ENCODE measurements at regions not wholly inside any gene's neighbourhood (a gene's known extent, or its start where the extent isn't known, plus 50 kb on each side); places are given as distances from the start of the nearest gene placed in this dataset.

GRCh38 chr1:87888446-87888845 lies 559.8 kb downstream of the LMO4 start:
- DNase-seq: no peak

- DNase-seq: no peak
These were observed 565.4 kb downstream of the LMO4 start for GRCh38 chr1:87894062-87894461.

GRCh38 chr1:87897481-87897880 lies 568.8 kb downstream of the LMO4 start:
- DNase-seq: no peak

- no peak for DNase-seq
These were observed 569.8 kb downstream of the LMO4 start for GRCh38 chr1:87898431-87898830.

- DNase-seq: no peak
These were observed 570.3 kb downstream of the LMO4 start for GRCh38 chr1:87899017-87899416.

- no peak for DNase-seq
These were observed 571.1 kb downstream of the LMO4 start for GRCh38 chr1:87899746-87900145.

- no peak for DNase-seq
These were observed 574.1 kb downstream of the LMO4 start for GRCh38 chr1:87902830-87903229.

GRCh38 chr1:87903242-87903641 lies 574.6 kb downstream of the LMO4 start:
- no peak for DNase-seq

- DNase-seq: no peak
These were observed 576.0 kb downstream of the LMO4 start for GRCh38 chr1:87904651-87905050.

- DNase-seq: no peak
These were observed 577.0 kb downstream of the LMO4 start for GRCh38 chr1:87905651-87906050.

GRCh38 chr1:87906078-87906477 lies 577.4 kb downstream of the LMO4 start:
- no peak for DNase-seq

- DNase-seq: no peak
These were observed 584.7 kb downstream of the LMO4 start for GRCh38 chr1:87913361-87913760.

- DNase-seq: no peak
These were observed 585.7 kb downstream of the LMO4 start for GRCh38 chr1:87914396-87914795.

GRCh38 chr1:87915771-87916170 lies 587.1 kb downstream of the LMO4 start:
- DNase-seq: no peak

- no peak for DNase-seq
These were observed 588.3 kb downstream of the LMO4 start for GRCh38 chr1:87916965-87917364.

GRCh38 chr1:87918398-87918797 lies 589.7 kb downstream of the LMO4 start:
- DNase-seq: no peak

- DNase-seq: no peak
These were observed 594.2 kb downstream of the LMO4 start for GRCh38 chr1:87922885-87923284.

GRCh38 chr1:87926131-87926830 lies 597.6 kb downstream of the LMO4 start:
- no peak for DNase-seq

GRCh38 chr1:87926921-87927320 lies 598.2 kb downstream of the LMO4 start:
- DNase-seq: no peak

- no peak for DNase-seq
These were observed 599.0 kb downstream of the LMO4 start for GRCh38 chr1:87927391-87928280.

GRCh38 chr1:87928623-87929022 lies 599.9 kb downstream of the LMO4 start:
- no peak for DNase-seq

- no peak for DNase-seq
These were observed 601.2 kb downstream of the LMO4 start for GRCh38 chr1:87929906-87930305.

- no peak for DNase-seq
These were observed 602.1 kb downstream of the LMO4 start for GRCh38 chr1:87930796-87931195.

- DNase-seq: no peak
These were observed 604.5 kb downstream of the LMO4 start for GRCh38 chr1:87933171-87933570.
